Trophoblast cell (in vitro differentiated cells and primary cell): ENCODE measurements at regions not wholly inside any gene's neighbourhood (a gene's known extent, or its start where the extent isn't known, plus 50 kb on each side); places are given as distances from the start of the nearest gene placed in this dataset.

Source experiments
- DNase-seq, 2 donors: peaks; one replicate each; pipeline ENCODE4 v3.0.0-alpha.2; 2016
- H2AFZ ChIP-seq: 2 replicates; pipeline ENCODE4 v1.6.1; 2013; ENCODE audit warnings: low read length, moderate library complexity, mild to moderate bottlenecking; ENCODE audit not compliant: insufficient read depth, poor library complexity
- H2AK5ac ChIP-seq: 2 replicates; pipeline ENCODE4 v1.6.1; 2013; ENCODE audit warnings: mild to moderate bottlenecking, low read length
- H2BK120ac ChIP-seq: 2 replicates; pipeline ENCODE4 v1.6.1; 2013; ENCODE audit warnings: low read length, mild to moderate bottlenecking, moderate library complexity; ENCODE audit not compliant: insufficient read depth, poor library complexity
- H2BK12ac ChIP-seq: 2 replicates; pipeline ENCODE4 v1.6.1; 2013; ENCODE audit warnings: mild to moderate bottlenecking, low read length, moderate library complexity
- H2BK5ac ChIP-seq: 2 replicates; pipeline ENCODE4 v1.6.1; 2013; ENCODE audit warnings: low read length, low read depth, moderate library complexity, mild to moderate bottlenecking; ENCODE audit not compliant: poor library complexity
- H3K14ac ChIP-seq: 2 replicates; pipeline ENCODE4 v1.6.1; 2013; ENCODE audit warnings: mild to moderate bottlenecking, low read length
- H3K18ac ChIP-seq: 2 replicates; pipeline ENCODE4 v1.6.1; 2013; ENCODE audit warnings: mild to moderate bottlenecking, low read length
- H3K23ac ChIP-seq: 2 replicates; pipeline ENCODE4 v1.6.1; 2013; ENCODE audit warnings: low read length
- H3K27ac ChIP-seq: 2 replicates; pipeline ENCODE4 v1.5.1; 2013; ENCODE audit warnings: low read depth, mild to moderate bottlenecking, inconsistent platforms, low read length, moderate library complexity
- H3K27me3 ChIP-seq: 2 replicates; pipeline ENCODE4 v1.6.1; 2013; ENCODE audit warnings: inconsistent platforms, mild to moderate bottlenecking, low read length, moderate library complexity; ENCODE audit not compliant: insufficient read depth
- H3K36me3 ChIP-seq, 2 experiments: 1 replicate in 1 of 2; 2 replicates in 1 of 2; pipeline ENCODE4 v1.6.1; 2013; ENCODE audit warnings: low read length in 2 of 2, mild to moderate bottlenecking in 2 of 2, moderate library complexity in 1 of 2; ENCODE audit not compliant: insufficient read depth in 2 of 2, control insufficient read depth in 1 of 2
- H3K4ac ChIP-seq: 2 replicates; pipeline ENCODE4 v1.6.1; 2013; ENCODE audit warnings: low read depth, mild to moderate bottlenecking, low read length, moderate library complexity
- H3K4me1 ChIP-seq, 2 experiments: 1 replicate in 1 of 2; 2 replicates in 1 of 2; pipeline ENCODE4 v1.6.1; 2013; ENCODE audit warnings: low read length in 2 of 2, mild to moderate bottlenecking in 2 of 2, moderate library complexity in 1 of 2; ENCODE audit not compliant: insufficient read depth in 2 of 2, control insufficient read depth in 1 of 2
- H3K4me2 ChIP-seq: 2 replicates; pipeline ENCODE4 v1.6.1; 2013; ENCODE audit warnings: inconsistent platforms, mild to moderate bottlenecking, low read length, moderate library complexity
- H3K4me3 ChIP-seq: 2 replicates; pipeline ENCODE4 v1.5.1; 2013; ENCODE audit warnings: mild to moderate bottlenecking, low read depth, low read length, inconsistent platforms
- H3K79me1 ChIP-seq: one replicate; pipeline ENCODE4 v1.6.1; 2013; ENCODE audit warnings: low read length
- H3K79me2 ChIP-seq: 2 replicates; pipeline ENCODE4 v1.6.1; 2013; ENCODE audit warnings: low read length, mild to moderate bottlenecking; ENCODE audit not compliant: control insufficient read depth, insufficient read depth, poor library complexity
- H3K9ac ChIP-seq: 2 replicates; pipeline ENCODE4 v1.6.1; 2013; ENCODE audit warnings: mild to moderate bottlenecking, low read length
- H3K9me3 ChIP-seq: 2 replicates; pipeline ENCODE4 v1.6.1; 2013; ENCODE audit warnings: low read depth, mild to moderate bottlenecking, control low read depth, inconsistent platforms, low read length; ENCODE audit not compliant: insufficient read depth
- H4K12ac ChIP-seq: 2 replicates; pipeline ENCODE4 v1.6.1; 2013; ENCODE audit warnings: low read depth, mild to moderate bottlenecking, low read length, moderate library complexity
- H4K8ac ChIP-seq: 2 replicates; pipeline ENCODE4 v1.6.1; 2013; ENCODE audit warnings: low read depth, mild to moderate bottlenecking, low read length, moderate library complexity
- H4K91ac ChIP-seq: one replicate; pipeline ENCODE4 v1.6.1; 2013; ENCODE audit warnings: low read depth, mild to moderate bottlenecking, low read length, moderate library complexity
- WGBS: extraction: QIAGEN DNeasy Blood & Tissue Kit; methylation state at CpG from one replicate; pipeline ENCODE4 v1.1.7; 2013; ENCODE audit warnings: missing lambda C conversion rate; ENCODE audit not compliant: insufficient read length, insufficient coverage; ENCODE audit errors: extremely low coverage; 5-methylcytosine and 5-hydroxymethylcytosine counted together

DNA sequence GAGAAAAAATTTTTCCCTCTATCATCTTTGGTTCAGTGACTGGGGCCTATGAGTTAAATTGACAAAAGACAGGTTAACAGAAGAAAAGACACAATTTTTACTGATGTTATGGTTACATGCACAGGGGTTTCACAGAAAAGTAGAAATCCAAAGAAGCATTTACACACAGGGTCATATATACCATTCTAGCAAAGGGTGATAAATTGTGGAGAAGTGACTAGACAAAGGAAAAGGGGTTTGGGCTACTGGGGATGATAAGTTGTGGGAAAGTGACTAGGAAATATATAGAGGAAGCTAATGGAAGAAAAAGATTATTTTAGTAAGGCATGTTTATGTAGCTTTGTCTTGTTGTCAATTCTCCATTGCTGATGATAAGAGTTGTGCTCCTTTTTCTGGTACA, 276.7 kb upstream of the JARID2 start:
- Histone ChIP-seq H3K79me1 (no peaks in the 10 kb centered on the region), H4K8ac (no peak overlapping the region), H4K12ac (no peak overlapping the region), H2AFZ (no peak overlapping the region), H2BK120ac (no peak overlapping the region), H3K36me3 (no peaks in the 10 kb centered on the region), H3K4me1 (peaks cover 3 to 5% of the 10 kb centered on the region in 2 experiments), H3K9me3 (no peaks in the 10 kb centered on the region), H3K23ac (no peak overlapping the region), H3K27ac (no peak overlapping the region), H3K4ac (no peak overlapping the region), H3K79me2 (no peaks in the 10 kb centered on the region), H3K9ac (no peak overlapping the region), H2AK5ac (no peak overlapping the region), H3K4me3 (no peak overlapping the region), H3K14ac (no peak overlapping the region), H3K4me2 (no peak overlapping the region), H3K27me3 (no peaks in the 10 kb centered on the region), H4K91ac (no peak overlapping the region), H2BK5ac (no peak overlapping the region), H2BK12ac (no peak overlapping the region), H3K18ac (no peak overlapping the region)
- no peak for DNase-seq

DNA sequence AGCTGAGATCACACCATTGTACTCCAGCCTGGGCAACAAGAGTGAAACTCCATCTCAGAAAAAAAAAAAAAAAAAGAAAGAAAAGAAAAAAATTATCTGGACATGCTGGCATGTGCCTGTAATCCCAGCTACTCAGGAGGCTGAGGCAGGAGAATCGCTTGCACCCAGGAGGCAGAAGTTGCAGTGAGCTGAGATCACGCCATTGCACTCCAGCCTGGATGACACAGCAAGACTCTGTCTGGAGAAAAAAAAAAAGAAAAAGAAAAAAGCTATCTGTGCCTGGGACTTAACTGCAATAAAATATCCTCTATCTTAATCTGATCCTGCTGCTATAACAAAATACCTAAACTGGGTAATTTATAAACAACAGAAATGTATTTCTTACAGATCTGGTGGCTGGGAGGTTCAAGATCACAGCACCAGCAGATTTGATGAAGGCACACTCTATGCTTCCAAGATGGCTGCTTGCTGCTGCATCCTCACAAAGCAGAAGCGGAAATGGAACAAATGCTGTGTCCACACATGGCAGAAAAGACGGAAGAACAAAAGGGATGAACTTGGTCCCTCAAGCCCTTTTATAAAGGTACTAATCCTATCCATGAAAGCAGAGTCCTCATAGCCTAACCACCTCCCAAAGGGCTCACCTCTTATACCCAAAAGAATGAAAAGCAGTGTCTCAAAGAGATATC, 273.3 kb upstream of the JARID2 start:
- no peak overlapping the region for H4K91ac ChIP-seq
- no peak overlapping the region for H2AFZ ChIP-seq
- no peaks in the 10 kb centered on the region for H3K79me1 ChIP-seq
- H2BK120ac ChIP-seq = no peak overlapping the region
- H3K27me3 ChIP-seq = no peaks in the 10 kb centered on the region
- H3K14ac ChIP-seq = no peak overlapping the region
- H3K27ac ChIP-seq = no peak overlapping the region
- H3K4me3 ChIP-seq = no peak overlapping the region
- H3K23ac ChIP-seq = no peak overlapping the region
- H3K36me3 ChIP-seq = no peaks in the 10 kb centered on the region
- no peak overlapping the region for H2AK5ac ChIP-seq
- no peak overlapping the region for H3K9ac ChIP-seq
- no peak overlapping the region for H3K4ac ChIP-seq
- H3K4me2 ChIP-seq = no peak overlapping the region
- no peak overlapping the region for H3K18ac ChIP-seq
- no peaks in the 10 kb centered on the region for H3K9me3 ChIP-seq
- WGBS = no CpG with 5 or more reads among the region's 4 CpGs
- no peak overlapping the region for H4K12ac ChIP-seq
- H4K8ac ChIP-seq = no peak overlapping the region
- DNase-seq = peak in 1 of 2 donors; percentile 25
- no peaks in the 10 kb centered on the region for H3K4me1 ChIP-seq
- H3K79me2 ChIP-seq = no peaks in the 10 kb centered on the region
- H2BK5ac ChIP-seq = no peak overlapping the region
- H2BK12ac ChIP-seq = no peak overlapping the region

DNA sequence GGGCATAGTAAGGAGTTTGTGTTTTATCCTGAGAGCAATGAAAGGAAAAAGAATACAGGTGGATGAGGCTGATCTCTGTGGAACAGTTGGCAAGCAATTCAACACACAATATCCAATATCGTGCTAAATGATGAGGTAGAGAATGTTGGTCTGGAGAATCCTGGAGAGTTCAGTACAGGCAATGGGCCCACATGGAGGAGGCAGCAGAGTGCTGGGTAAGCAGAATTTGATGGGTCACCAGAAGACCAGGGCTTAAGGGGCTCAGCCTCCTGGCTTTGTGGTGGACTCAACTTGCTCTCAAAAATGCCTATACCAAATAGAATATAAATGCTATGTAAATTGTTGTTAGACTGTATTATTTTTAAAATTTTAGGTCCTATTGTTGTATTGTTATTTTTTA, 271.5 kb upstream of the JARID2 start:
- no peak overlapping the region for H2AK5ac ChIP-seq
- no peak overlapping the region for H2AFZ ChIP-seq
- no peak overlapping the region for H3K14ac ChIP-seq
- no peak overlapping the region for H2BK120ac ChIP-seq
- no peaks in the 10 kb centered on the region for H3K79me2 ChIP-seq
- H3K9ac ChIP-seq = no peak overlapping the region
- no peak overlapping the region for H4K12ac ChIP-seq
- no peaks in the 10 kb centered on the region for H3K27me3 ChIP-seq
- no peak overlapping the region for H3K4ac ChIP-seq
- H3K4me2 ChIP-seq = no peak overlapping the region
- no peak overlapping the region for H2BK5ac ChIP-seq
- H3K4me1 ChIP-seq = no peaks in the 10 kb centered on the region
- H3K27ac ChIP-seq = no peak overlapping the region
- no peak overlapping the region for H2BK12ac ChIP-seq
- peak overlapping the region; percentile 35 for H3K23ac ChIP-seq
- no peak overlapping the region for H4K91ac ChIP-seq
- WGBS = no CpG with 5 or more reads among the region's 1 CpG
- H3K79me1 ChIP-seq = no peaks in the 10 kb centered on the region
- H3K4me3 ChIP-seq = no peak overlapping the region
- DNase-seq = no peak
- no peaks in the 10 kb centered on the region for H3K36me3 ChIP-seq
- H3K18ac ChIP-seq = no peak overlapping the region
- H4K8ac ChIP-seq = no peak overlapping the region
- H3K9me3 ChIP-seq = no peaks in the 10 kb centered on the region

DNA sequence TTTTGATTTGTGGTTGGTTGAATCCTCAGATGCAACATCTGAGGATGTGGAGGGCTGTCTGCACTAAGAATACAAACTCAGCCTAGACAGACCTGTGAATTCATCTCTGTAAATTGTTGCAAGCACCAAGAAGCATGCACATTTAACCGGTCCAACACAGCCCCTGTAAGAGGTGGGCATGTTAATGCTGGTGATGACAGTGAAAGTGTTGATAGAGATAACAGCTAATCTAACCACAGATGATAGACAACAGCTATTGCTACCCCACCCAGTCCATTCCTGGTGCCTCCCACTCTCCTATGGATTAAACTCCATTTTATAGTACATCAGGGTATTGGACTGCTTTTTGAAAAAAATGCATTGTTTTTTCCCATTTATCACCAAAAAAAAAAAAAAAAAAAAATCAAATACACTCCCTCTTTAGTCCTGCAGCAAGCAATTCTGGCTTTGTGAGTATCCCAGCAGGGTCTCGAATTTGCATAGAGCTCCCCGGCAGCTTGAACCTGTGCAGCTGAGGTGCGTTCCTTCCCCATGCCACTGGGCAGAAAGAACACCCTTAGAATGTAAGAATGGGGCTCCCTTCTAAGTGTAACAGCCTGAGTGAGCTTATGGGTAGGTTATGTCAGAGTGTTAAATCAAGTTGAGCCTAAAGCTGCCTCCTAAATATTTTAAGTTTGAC, 270.9 kb upstream of the JARID2 start:
- Histone ChIP-seq H3K79me1 (no peaks in the 10 kb centered on the region), H3K27me3 (no peaks in the 10 kb centered on the region), H4K8ac (no peak overlapping the region), H3K4me1 (no peaks in the 10 kb centered on the region), H3K36me3 (no peaks in the 10 kb centered on the region), H3K79me2 (no peaks in the 10 kb centered on the region), H4K91ac (no peak overlapping the region), H3K27ac (no peak overlapping the region), H2AK5ac (no peak overlapping the region), H2AFZ (no peak overlapping the region), H3K4me3 (no peak overlapping the region), H2BK12ac (no peak overlapping the region), H3K4me2 (no peak overlapping the region), H3K4ac (no peak overlapping the region), H2BK120ac (no peak overlapping the region), H3K14ac (no peak overlapping the region), H2BK5ac (no peak overlapping the region), H3K9ac (no peak overlapping the region), H3K9me3 (no peaks in the 10 kb centered on the region), H4K12ac (no peak overlapping the region), H3K18ac (no peak overlapping the region), H3K23ac (no peak overlapping the region)
- WGBS = no CpG with 5 or more reads among the region's 4 CpGs
- DNase-seq = no peak
